Keratinocyte (primary cell): ENCODE measurements at regions not wholly inside any gene's neighbourhood (a gene's known extent, or its start where the extent isn't known, plus 50 kb on each side); places are given as distances from the start of the nearest gene placed in this dataset.

ENCODE experiments used
- DNase-seq: peaks from one replicate; pipeline ENCODE4 v3.0.0-alpha.2; 2011; ENCODE audit warnings: low read depth, missing footprints, low spot score
- FAIRE-seq: peaks from 2 replicates; lab custom pipeline; 2011; peaks lifted over from hg19 to GRCh38; lab: Jason Lieb, UNC
- H2AFZ ChIP-seq: 2 replicates; pipeline ENCODE4 v1.6.0; 2012; ENCODE audit warnings: low read length, control low read depth, inconsistent platforms; ENCODE audit not compliant: control insufficient read depth
- H3K27ac ChIP-seq: 2 replicates; pipeline ENCODE4 v1.5.1; 2011; ENCODE audit warnings: low read length; ENCODE audit not compliant: control insufficient read depth, insufficient read depth
- H3K27me3 ChIP-seq: 3 replicates; pipeline ENCODE4 v1.6.0; 2011; ENCODE audit warnings: low read length; ENCODE audit not compliant: control insufficient read depth, insufficient read depth; ENCODE audit errors: extremely low read depth
- H3K36me3 ChIP-seq, 2 experiments: 2 replicates in 1 of 2; 3 replicates in 1 of 2; pipeline ENCODE4 v1.5.1; 2011; ENCODE audit warnings: low read length in 2 of 2, mild to moderate bottlenecking in 1 of 2; ENCODE audit not compliant: control insufficient read depth in 2 of 2, insufficient read depth in 2 of 2; ENCODE audit errors: extremely low read depth in 1 of 2
- H3K4me1 ChIP-seq: 3 replicates; pipeline ENCODE4 v1.5.1; 2011; ENCODE audit warnings: low read length; ENCODE audit not compliant: control insufficient read depth, insufficient read depth; ENCODE audit errors: extremely low read depth
- H3K4me2 ChIP-seq: 3 replicates; pipeline ENCODE4 v1.6.0; 2011; ENCODE audit warnings: low read depth, low read length; ENCODE audit not compliant: control insufficient read depth, insufficient read depth; ENCODE audit errors: extremely low read depth
- H3K4me3 ChIP-seq, 3 experiments: fragments of 200-600 bp in 1 of 3; sonication (generic) in 1 of 3; 2 replicates in 2 of 3; 3 replicates in 1 of 3; pipeline ENCODE4 v1.5.1; 2011 to 2016; ENCODE audit warnings: low read length in 3 of 3, mild to moderate bottlenecking in 3 of 3, control low read depth in 2 of 3, inconsistent platforms in 1 of 3, low read depth in 1 of 3, mixed read lengths in 1 of 3, mixed run types in 1 of 3, moderate library complexity in 1 of 3; ENCODE audit not compliant: control insufficient read depth in 2 of 3, insufficient read depth in 2 of 3; ENCODE audit errors: extremely low read depth in 1 of 3
- H3K79me2 ChIP-seq: 2 replicates; pipeline ENCODE4 v1.6.0; 2012; ENCODE audit warnings: low read length; ENCODE audit not compliant: control insufficient read depth, insufficient read depth
- H3K9ac ChIP-seq: 3 replicates; pipeline ENCODE4 v1.6.0; 2011; ENCODE audit warnings: low read length; ENCODE audit not compliant: control insufficient read depth, insufficient read depth; ENCODE audit errors: extremely low read depth
- H3K9me1 ChIP-seq: 3 replicates; pipeline ENCODE4 v1.6.0; 2011; ENCODE audit warnings: low read length; ENCODE audit not compliant: control insufficient read depth, insufficient read depth; ENCODE audit errors: extremely low read depth
- H3K9me3 ChIP-seq: 2 replicates; pipeline ENCODE4 v1.5.1; 2012; ENCODE audit warnings: low read depth, low read length; ENCODE audit not compliant: control insufficient read depth
- H4K20me1 ChIP-seq: 3 replicates; pipeline ENCODE4 v1.6.0; 2011; ENCODE audit warnings: low read length; ENCODE audit not compliant: control insufficient read depth, insufficient read depth; ENCODE audit errors: extremely low read depth
- EZH2 ChIP-seq: IDR thresholded peaks from one replicate; pipeline ENCODE4 v1.6.1; 2012; ENCODE audit warnings: inconsistent platforms, mild to moderate bottlenecking, low read length, moderate library complexity
- dilution Hi-C: fragments of 300-500 bp; cut with MboI; formaldehyde crosslinking; loops from one replicate; pipeline ENCODE4 v1.7.0; 2020; ENCODE audit warnings: low sequenced_read_pairs; ENCODE audit not compliant: extremely low pct_ligation_motif_present
- TF ChIP-seq, protein P1 (sequence below), 3 experiments: IDR thresholded peaks in 1 of 3; conservative IDR thresholded peaks in 1 of 3; optimal IDR thresholded peaks in 1 of 3; 2 replicates in 2 of 3; 3 replicates in 1 of 3; pipeline versions ENCODE3 to v1.5.1; 2011; ENCODE audit warnings: low read length in 3 of 3, mild to moderate bottlenecking in 3 of 3, moderate library complexity in 2 of 3, control low read depth in 1 of 3, inconsistent platforms in 1 of 3; ENCODE audit not compliant: insufficient read depth in 2 of 3; ENCODE audit errors: extremely low read depth in 1 of 3

DNA sequence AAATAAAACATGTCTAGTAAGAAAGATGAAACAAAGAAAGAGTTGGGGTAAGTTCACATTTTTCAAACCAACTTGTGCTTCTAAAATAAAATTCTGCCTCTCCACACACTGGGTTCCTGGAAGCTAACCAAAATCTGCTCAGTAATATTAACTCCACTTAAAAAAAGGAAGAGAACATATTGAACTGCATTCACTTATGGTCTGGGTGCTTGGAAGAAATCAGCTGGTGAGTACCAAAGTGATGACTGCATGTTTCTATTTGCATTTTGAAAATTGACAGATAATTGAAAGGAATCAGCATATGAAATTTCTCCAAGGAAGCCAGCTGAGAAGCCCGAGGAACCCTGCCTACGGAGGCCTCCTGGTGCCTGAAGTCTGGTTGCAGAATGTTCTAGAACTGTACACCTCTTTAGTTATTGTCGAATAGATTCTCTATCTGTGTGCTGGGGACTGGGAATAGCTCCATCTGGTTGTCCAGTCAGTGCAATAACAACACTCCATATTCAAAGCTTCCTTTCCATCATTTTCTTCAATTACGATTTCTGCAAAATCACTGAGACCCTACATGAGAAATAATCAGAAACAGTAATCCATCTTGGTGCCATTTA lies 836.1 kb downstream of the VRK1 start:
- Histone ChIP-seq H4K20me1 (no peaks in the 10 kb centered on the region), H3K4me2 (no peak overlapping the region)
- DNase-seq = no peak

DNA sequence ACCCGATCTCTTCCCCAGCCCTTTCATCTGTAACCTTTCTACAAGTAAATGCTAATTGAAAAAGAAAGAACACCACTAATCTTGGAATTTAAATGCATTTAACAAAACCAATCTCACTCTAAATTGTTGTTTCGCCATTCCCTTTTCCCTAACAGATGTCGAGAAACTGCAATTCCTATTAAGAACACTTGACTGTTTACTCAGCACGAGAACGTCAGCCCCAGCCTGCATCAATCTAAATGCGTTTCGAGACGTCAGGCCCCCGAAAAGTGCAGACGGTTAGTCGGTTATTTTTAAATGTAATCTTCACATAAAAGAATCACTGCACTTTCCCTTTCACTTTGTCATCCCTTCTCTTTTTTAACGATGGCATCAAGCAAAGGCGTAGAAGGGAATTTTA lies 837.6 kb downstream of the VRK1 start:
- H3K27ac ChIP-seq = no peak overlapping the region
- H3K4me2 ChIP-seq = peak overlapping the region; percentile 9
- H2AFZ ChIP-seq = no peak overlapping the region
- no peak for FAIRE-seq
- dilution Hi-C loops = no loop called here
- TF ChIP-seq, protein P1, sequence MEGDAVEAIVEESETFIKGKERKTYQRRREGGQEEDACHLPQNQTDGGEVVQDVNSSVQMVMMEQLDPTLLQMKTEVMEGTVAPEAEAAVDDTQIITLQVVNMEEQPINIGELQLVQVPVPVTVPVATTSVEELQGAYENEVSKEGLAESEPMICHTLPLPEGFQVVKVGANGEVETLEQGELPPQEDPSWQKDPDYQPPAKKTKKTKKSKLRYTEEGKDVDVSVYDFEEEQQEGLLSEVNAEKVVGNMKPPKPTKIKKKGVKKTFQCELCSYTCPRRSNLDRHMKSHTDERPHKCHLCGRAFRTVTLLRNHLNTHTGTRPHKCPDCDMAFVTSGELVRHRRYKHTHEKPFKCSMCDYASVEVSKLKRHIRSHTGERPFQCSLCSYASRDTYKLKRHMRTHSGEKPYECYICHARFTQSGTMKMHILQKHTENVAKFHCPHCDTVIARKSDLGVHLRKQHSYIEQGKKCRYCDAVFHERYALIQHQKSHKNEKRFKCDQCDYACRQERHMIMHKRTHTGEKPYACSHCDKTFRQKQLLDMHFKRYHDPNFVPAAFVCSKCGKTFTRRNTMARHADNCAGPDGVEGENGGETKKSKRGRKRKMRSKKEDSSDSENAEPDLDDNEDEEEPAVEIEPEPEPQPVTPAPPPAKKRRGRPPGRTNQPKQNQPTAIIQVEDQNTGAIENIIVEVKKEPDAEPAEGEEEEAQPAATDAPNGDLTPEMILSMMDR (optimal IDR thresholded peaks at IDR 0.05 in 1 of 3, IDR thresholded peaks at IDR 0.05 in 1 of 3, conservative IDR thresholded peaks at IDR 0.05 in 1 of 3; ENCODE audit: extremely low read depth in 1 of 3, insufficient read depth in 2 of 3, low read length in 3 of 3) = no peak
- no peak for TF ChIP-seq EZH2
- no peaks in the 10 kb centered on the region for H4K20me1 ChIP-seq
- no peaks in the 10 kb centered on the region for H3K9me3 ChIP-seq
- no peaks in the 10 kb centered on the region for H3K36me3 ChIP-seq
- no peak for DNase-seq
- no peaks in the 10 kb centered on the region for H3K79me2 ChIP-seq
- H3K4me1 ChIP-seq = no peaks in the 10 kb centered on the region
- no peak overlapping the region for H3K9ac ChIP-seq
- H3K9me1 ChIP-seq = no peaks in the 10 kb centered on the region
- H3K27me3 ChIP-seq = no peaks in the 10 kb centered on the region
- H3K4me3 ChIP-seq = no peak overlapping the region

More for the DNA sequence above, 836.1 kb downstream of the VRK1 start:
- H2AFZ ChIP-seq = no peak overlapping the region
- H3K9me1 ChIP-seq = no peaks in the 10 kb centered on the region
- no peak overlapping the region for H3K27ac ChIP-seq
- H3K9me3 ChIP-seq = no peaks in the 10 kb centered on the region
- no peak overlapping the region for H3K9ac ChIP-seq
- no peaks in the 10 kb centered on the region for H3K27me3 ChIP-seq
- no peaks in the 10 kb centered on the region for H3K79me2 ChIP-seq
- no peak overlapping the region for H3K4me3 ChIP-seq
- H3K4me1 ChIP-seq = no peaks in the 10 kb centered on the region
- FAIRE-seq = no peak
- no peaks in the 10 kb centered on the region for H3K36me3 ChIP-seq
- dilution Hi-C loops = no loop called here
- TF ChIP-seq EZH2 = no peak

DNA sequence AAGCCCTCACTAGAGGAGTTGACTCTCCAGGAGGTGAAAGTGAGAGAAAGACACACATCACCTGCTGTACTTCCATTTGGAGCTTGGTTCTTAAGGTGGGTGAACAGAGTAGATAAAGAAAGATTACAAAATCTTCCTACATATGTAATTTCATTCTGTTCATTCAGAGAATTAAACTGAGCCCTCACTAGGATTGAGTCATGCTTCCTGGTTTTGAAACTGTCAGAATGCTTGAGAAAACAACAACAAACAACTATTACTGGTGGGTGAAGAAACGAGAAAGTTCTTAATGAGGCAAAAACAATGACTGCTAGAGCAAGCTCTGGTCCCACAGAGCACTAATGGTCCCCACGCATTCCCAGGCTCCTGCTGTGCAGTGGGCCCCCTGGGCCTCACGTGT lies 841.7 kb downstream of the VRK1 start:
- FAIRE-seq = no peak
- Histone ChIP-seq H3K4me2 (no peak overlapping the region), H3K4me1 (no peaks in the 10 kb centered on the region), H2AFZ (no peak overlapping the region), H3K36me3 (no peaks in the 10 kb centered on the region), H3K79me2 (no peaks in the 10 kb centered on the region), H3K9ac (no peak overlapping the region), H3K27me3 (no peaks in the 10 kb centered on the region), H3K9me3 (no peaks in the 10 kb centered on the region), H4K20me1 (no peaks in the 10 kb centered on the region), H3K27ac (no peak overlapping the region), H3K9me1 (no peaks in the 10 kb centered on the region), H3K4me3 (no peak overlapping the region)
- no peak for DNase-seq
- TF ChIP-seq, protein P1 (optimal IDR thresholded peaks at IDR 0.05 in 1 of 3, IDR thresholded peaks at IDR 0.05 in 1 of 3, conservative IDR thresholded peaks at IDR 0.05 in 1 of 3; ENCODE audit: extremely low read depth in 1 of 3, insufficient read depth in 2 of 3, low read length in 3 of 3) = no peak
- no peak for TF ChIP-seq EZH2
- dilution Hi-C loops = no loop called here
